Activated CD4-positive, alpha-beta T cell treated with anti-CD3 and anti-CD28 coated beads for 24 hours (primary cell): ENCODE measurements at regions not wholly inside any gene's neighbourhood (a gene's known extent, or its start where the extent isn't known, plus 50 kb on each side); places are given as distances from the start of the nearest gene placed in this dataset.

Experiments used
- DNase-seq, 2 donors: peaks; one replicate each; pipeline ENCODE4 v3.0.0-alpha.2; 2020; ENCODE audit warnings: low read depth in 2 of 2

GRCh38 chr5:90193185-90193822, 216.3 kb downstream of the CETN3 start:
- DNase-seq: no peak

- no peak for DNase-seq
Observed at GRCh38 chr5:90191352-90192045, 218.1 kb downstream of the CETN3 start.

GRCh38 chr5:90185897-90186468, 223.6 kb downstream of the CETN3 start:
- DNase-seq: no peak

- no peak for DNase-seq
Observed at GRCh38 chr5:90184764-90185163, 224.8 kb downstream of the CETN3 start.

- DNase-seq: no peak
Observed at GRCh38 chr5:90182726-90183125, 226.8 kb downstream of the CETN3 start.

- DNase-seq: no peak
Observed at GRCh38 chr5:90174236-90174635, 235.3 kb downstream of the CETN3 start.

GRCh38 chr5:90173299-90174030, 236.1 kb downstream of the CETN3 start:
- no peak for DNase-seq

- DNase-seq: no peak
Observed at GRCh38 chr5:90171466-90171865, 238.1 kb downstream of the CETN3 start.

- DNase-seq: no peak
Observed at GRCh38 chr5:90170261-90170660, 239.3 kb downstream of the CETN3 start.

GRCh38 chr5:90169078-90169477, 240.5 kb downstream of the CETN3 start:
- DNase-seq: no peak

GRCh38 chr5:90168399-90168798, 241.2 kb downstream of the CETN3 start:
- DNase-seq: no peak

- no peak for DNase-seq
Observed at GRCh38 chr5:90166816-90167215, 242.7 kb downstream of the CETN3 start.

GRCh38 chr5:90162324-90162723, 247.2 kb downstream of the CETN3 start:
- DNase-seq: no peak

- DNase-seq: no peak
Observed at GRCh38 chr5:90161414-90161813, 248.1 kb downstream of the CETN3 start.

GRCh38 chr5:90158131-90158530, 251.4 kb downstream of the CETN3 start:
- no peak for DNase-seq

GRCh38 chr5:90153031-90153430, 256.5 kb downstream of the CETN3 start:
- DNase-seq: no peak

GRCh38 chr5:90144625-90145327, 264.8 kb downstream of the CETN3 start:
- no peak for DNase-seq

GRCh38 chr5:90142541-90142940, 267.0 kb downstream of the CETN3 start:
- no peak for DNase-seq

- no peak for DNase-seq
Observed at GRCh38 chr5:90141984-90142383, 267.6 kb downstream of the CETN3 start.

- DNase-seq: no peak
Observed at GRCh38 chr5:90136952-90137528, 272.5 kb downstream of the CETN3 start.

GRCh38 chr5:90135779-90136378, 273.7 kb downstream of the CETN3 start:
- DNase-seq: no peak
